HG03442 (cell line): ENCODE measurements at regions not wholly inside any gene's neighbourhood (a gene's known extent, or its start where the extent isn't known, plus 50 kb on each side); places are given as distances from the start of the nearest gene placed in this dataset.

Source experiments
- ATAC-seq: cut with Tn5 transposase; IDR thresholded peaks from one replicate; pipeline ENCODE4 v1.9.1; 2021; ENCODE audit warnings: mild to moderate bottlenecking, moderate library complexity; ENCODE audit not compliant: unreplicated experiment

GRCh38 chr6:167487749-167488664 is 163.1 kb downstream of the TTLL2 start:
- no peak for ATAC-seq

GRCh38 chr6:167491438-167492099 is 166.7 kb downstream of the TTLL2 start:
- no peak for ATAC-seq

GRCh38 chr6:167492100-167492449 is 167.2 kb downstream of the TTLL2 start:
- no peak for ATAC-seq

GRCh38 chr6:167493310-167493709 is 168.4 kb downstream of the TTLL2 start:
- ATAC-seq, result no peak

- ATAC-seq, result no peak
Measured at GRCh38 chr6:167493976-167494697, 169.3 kb downstream of the TTLL2 start.

- ATAC-seq, result no peak
Measured at GRCh38 chr6:167494698-167495435, 170.0 kb downstream of the TTLL2 start.

GRCh38 chr6:167495506-167496401 is 170.9 kb downstream of the TTLL2 start:
- no peak for ATAC-seq

- no peak for ATAC-seq
Measured at GRCh38 chr6:167496707-167497106, 171.8 kb downstream of the TTLL2 start.

- no peak for ATAC-seq
Measured at GRCh38 chr6:167497428-167498056, 172.7 kb downstream of the TTLL2 start.

- ATAC-seq, result no peak
Measured at GRCh38 chr6:167499161-167499660, 174.3 kb downstream of the TTLL2 start.

- ATAC-seq, result no peak
Measured at GRCh38 chr6:167500961-167501360, 176.1 kb downstream of the TTLL2 start.

GRCh38 chr6:167501831-167502385 is 177.0 kb downstream of the TTLL2 start:
- ATAC-seq, result no peak

- no peak for ATAC-seq
Measured at GRCh38 chr6:167502471-167502870, 177.6 kb downstream of the TTLL2 start.

- no peak for ATAC-seq
Measured at GRCh38 chr6:167504385-167504961, 179.6 kb downstream of the TTLL2 start.

GRCh38 chr6:167505199-167505598 is 180.3 kb downstream of the TTLL2 start:
- ATAC-seq, result no peak

GRCh38 chr6:167505782-167506181 is 180.9 kb downstream of the TTLL2 start:
- ATAC-seq, result no peak

- no peak for ATAC-seq
Measured at GRCh38 chr6:167506443-167507301, 181.8 kb downstream of the TTLL2 start.
